Neural cell (in vitro differentiated cells): ENCODE measurements at regions not wholly inside any gene's neighbourhood (a gene's known extent, or its start where the extent isn't known, plus 50 kb on each side); places are given as distances from the start of the nearest gene placed in this dataset.

Source experiments
- H2AFZ ChIP-seq: fragments of 200-600, 300-800 bp; sonication (generic), shearing (Covaris generic); 2 replicates; pipeline ENCODE4 v1.6.0; 2014; ENCODE audit warnings: low read depth, mild to moderate bottlenecking, antibody characterized with exemption, low read length, moderate library complexity
- H3F3A ChIP-seq: fragments of 200-600 bp; shearing (Covaris generic); 2 replicates; pipeline ENCODE4 v1.6.1; 2016; ENCODE audit warnings: mild to moderate bottlenecking, moderate library complexity, mixed read lengths, antibody characterized with exemption, low read length; ENCODE audit not compliant: insufficient read depth, poor library complexity, severe bottlenecking
- H3K27ac ChIP-seq: fragments of 200-600, 300-800 bp; sonication (generic), shearing (Covaris generic); 2 replicates; pipeline ENCODE4 v1.5.1; 2014; ENCODE audit warnings: mild to moderate bottlenecking, low read length, moderate library complexity
- H3K27me3 ChIP-seq: fragments of 300-800, 200-600 bp; sonication (generic), shearing (Covaris generic); 2 replicates; pipeline ENCODE4 v1.6.0; 2014; ENCODE audit warnings: mild to moderate bottlenecking, low read depth, low read length, moderate library complexity; ENCODE audit not compliant: insufficient read depth
- H3K36me3 ChIP-seq: fragments of 300-800, 200-600 bp; sonication (generic), shearing (Covaris generic); 2 replicates; pipeline ENCODE4 v1.5.1; 2014; ENCODE audit warnings: mild to moderate bottlenecking, antibody characterized with exemption, low read length, moderate library complexity; ENCODE audit not compliant: insufficient read depth
- H3K4me2 ChIP-seq: fragments of 300-800, 200-600 bp; sonication (generic), shearing (Covaris generic); 2 replicates; pipeline ENCODE4 v1.6.0; 2014; ENCODE audit warnings: mild to moderate bottlenecking, low read length
- H3K4me3 ChIP-seq: fragments of 300-800, 200-600 bp; sonication (generic), shearing (Covaris generic); 2 replicates; pipeline ENCODE4 v1.5.1; 2014; ENCODE audit warnings: mild to moderate bottlenecking, low read length, moderate library complexity
- H3K79me2 ChIP-seq: fragments of 200-600 bp; shearing (Covaris generic); replicated peaks from 2 replicates; pipeline ENCODE4 v1.6.0; 2014; ENCODE audit warnings: mild to moderate bottlenecking, low read length, moderate library complexity; ENCODE audit not compliant: insufficient read depth
- H3K9ac ChIP-seq: fragments of 300-800, 200-600 bp; sonication (generic), shearing (Covaris generic); 2 replicates; pipeline ENCODE4 v1.6.1; 2016; ENCODE audit warnings: mild to moderate bottlenecking, low read length, mixed read lengths
- H3K9me2 ChIP-seq: fragments of 200-600 bp; shearing (Covaris generic); 2 replicates; pipeline ENCODE4 v1.6.1; 2016; ENCODE audit warnings: mild to moderate bottlenecking, low read length, mixed read lengths; ENCODE audit not compliant: insufficient read depth
- H3K9me3 ChIP-seq: fragments of 200-600, 300-800 bp; sonication (generic), shearing (Covaris generic); 2 replicates; pipeline ENCODE4 v1.6.1; 2016; ENCODE audit warnings: mild to moderate bottlenecking, mixed run types, low read length, moderate library complexity, mixed read lengths
- H4K20me1 ChIP-seq: fragments of 200-600 bp; shearing (Covaris generic); 2 replicates; pipeline ENCODE4 v1.6.1; 2016; ENCODE audit warnings: mild to moderate bottlenecking, mixed run types; ENCODE audit not compliant: insufficient read depth
- CTCF ChIP-seq: fragments of 450-650 bp; IDR thresholded peaks from 2 replicates; pipeline ENCODE4 v1.5.1; 2014; ENCODE audit warnings: antibody characterized with exemption, mild to moderate bottlenecking, moderate library complexity; ENCODE audit not compliant: poor library complexity, severe bottlenecking
- EP300 ChIP-seq: fragments of 450-650 bp; conservative IDR thresholded peaks from 2 replicates; pipeline ENCODE4 v1.6.1; 2014; ENCODE audit warnings: antibody characterized with exemption, mild to moderate bottlenecking, moderate library complexity; ENCODE audit not compliant: poor library complexity, severe bottlenecking
- EZH2 ChIP-seq: fragments of 200-600, 300-800 bp; shearing (Covaris generic), sonication (generic); IDR thresholded peaks from 2 replicates; pipeline ENCODE4 v1.6.1; 2014; ENCODE audit warnings: antibody characterized with exemption, low read length, borderline replicate concordance, mild to moderate bottlenecking; ENCODE audit not compliant: insufficient read depth, poor library complexity, severe bottlenecking
- MXI1 ChIP-seq: fragments of 450-650 bp; conservative IDR thresholded peaks from 2 replicates; pipeline ENCODE4 v1.6.1; 2014; ENCODE audit warnings: antibody characterized with exemption, mild to moderate bottlenecking; ENCODE audit not compliant: poor library complexity, severe bottlenecking
- POLR2AphosphoS5 ChIP-seq: IDR thresholded peaks from 2 replicates; pipeline ENCODE4 v1.6.1; 2012
- RAD21 ChIP-seq: fragments of 450-650 bp; conservative IDR thresholded peaks from 2 replicates; pipeline ENCODE4 v1.6.1; 2014; ENCODE audit warnings: antibody characterized with exemption, mild to moderate bottlenecking, moderate library complexity
- REST ChIP-seq: IDR thresholded peaks from 2 replicates; pipeline ENCODE4 v1.6.1; 2012; ENCODE audit warnings: borderline replicate concordance
- SMC3 ChIP-seq: fragments of 450-650 bp; conservative IDR thresholded peaks from 2 replicates; pipeline ENCODE4 v1.6.1; 2014; ENCODE audit warnings: antibody characterized with exemption, mild to moderate bottlenecking, moderate library complexity; ENCODE audit not compliant: poor library complexity
- TAF1 ChIP-seq: IDR thresholded peaks from 2 replicates; pipeline ENCODE4 v1.6.1; 2012; ENCODE audit warnings: low read depth

- H2AFZ ChIP-seq, result no peak overlapping the region
- no peaks in the 10 kb centered on the region for H3K36me3 ChIP-seq
- no peaks in the 10 kb centered on the region for H3K27me3 ChIP-seq
- H3K79me2 ChIP-seq, result no peaks in the 10 kb centered on the region
- no peak overlapping the region for H3K27ac ChIP-seq
- H3K4me3 ChIP-seq, result no peak overlapping the region
- H3F3A ChIP-seq, result peaks cover 2% of the 10 kb centered on the region
- no peaks in the 10 kb centered on the region for H3K9me2 ChIP-seq
- no peaks in the 10 kb centered on the region for H4K20me1 ChIP-seq
- TF ChIP-seq EP300 (no peak), EZH2 (no peak), MXI1 (no peak), SMC3 (no peak), REST (no peak), TAF1 (no peak), RAD21 (no peak), CTCF (no peak), POLR2AphosphoS5 (no peak)
- no peaks in the 10 kb centered on the region for H3K9me3 ChIP-seq
- no peak overlapping the region for H3K9ac ChIP-seq
- H3K4me2 ChIP-seq, result no peak overlapping the region
Measured at GRCh38 chr13:85091631-85092234, 707.5 kb downstream of the SLITRK6 start.

- no peaks in the 10 kb centered on the region for H3K9me2 ChIP-seq
- H3K4me2 ChIP-seq, result no peak overlapping the region
- H3K79me2 ChIP-seq, result no peaks in the 10 kb centered on the region
- no peaks in the 10 kb centered on the region for H4K20me1 ChIP-seq
- no peaks in the 10 kb centered on the region for H3F3A ChIP-seq
- no peak overlapping the region for H3K27ac ChIP-seq
- no peaks in the 10 kb centered on the region for H3K36me3 ChIP-seq
- H3K9ac ChIP-seq, result no peak overlapping the region
- H2AFZ ChIP-seq, result no peak overlapping the region
- TF ChIP-seq MXI1 (no peak), CTCF (no peak), RAD21 (no peak), POLR2AphosphoS5 (no peak), EP300 (no peak), SMC3 (no peak), REST (no peak), EZH2 (no peak), TAF1 (no peak)
- H3K9me3 ChIP-seq, result no peaks in the 10 kb centered on the region
- no peaks in the 10 kb centered on the region for H3K27me3 ChIP-seq
- no peak overlapping the region for H3K4me3 ChIP-seq
Measured at GRCh38 chr13:85089186-85089585, 710.0 kb downstream of the SLITRK6 start.
